ACC112 (cell line): ENCODE measurements at regions not wholly inside any gene's neighbourhood (a gene's known extent, or its start where the extent isn't known, plus 50 kb on each side); places are given as distances from the start of the nearest gene placed in this dataset.

Experiments used
- H2AFZ ChIP-seq: fragments of 200-600 bp; sonication (generic); one replicate; pipeline ENCODE4 v1.6.0; 2017; ENCODE audit warnings: antibody characterized with exemption, low read length; ENCODE audit not compliant: unreplicated experiment
- H3K27ac ChIP-seq: fragments of 200-600 bp; sonication (generic); 2 replicates; pipeline ENCODE4 v1.5.1; 2014; ENCODE audit warnings: low read depth, mild to moderate bottlenecking, antibody characterized with exemption, low read length, moderate library complexity
- H3K27me3 ChIP-seq: fragments of 200-600 bp; sonication (generic); 2 replicates; pipeline ENCODE4 v1.6.1; 2014; ENCODE audit warnings: mild to moderate bottlenecking, antibody characterized with exemption, low read length, moderate library complexity, mixed read lengths; ENCODE audit not compliant: insufficient read depth
- H3K36me3 ChIP-seq: fragments of 200-600 bp; sonication (generic); 2 replicates; pipeline ENCODE4 v1.6.1; 2016; ENCODE audit warnings: mild to moderate bottlenecking, antibody characterized with exemption, low read length, moderate library complexity, mixed read lengths; ENCODE audit not compliant: insufficient read depth
- H3K4me1 ChIP-seq: fragments of 200-600 bp; sonication (generic); one replicate; pipeline ENCODE4 v1.6.1; 2016; ENCODE audit warnings: low read length, mixed read lengths; ENCODE audit not compliant: insufficient read depth, unreplicated experiment, control insufficient read depth
- H3K4me3 ChIP-seq: fragments of 200-600 bp; sonication (generic); 2 replicates; pipeline ENCODE4 v1.5.1; 2014; ENCODE audit warnings: mild to moderate bottlenecking, low read depth, low read length
- H3K79me2 ChIP-seq: fragments of 200-600 bp; sonication (generic); one replicate; pipeline ENCODE4 v1.6.0; 2016; ENCODE audit warnings: low read length; ENCODE audit not compliant: control insufficient read depth, unreplicated experiment, insufficient read depth

DNA sequence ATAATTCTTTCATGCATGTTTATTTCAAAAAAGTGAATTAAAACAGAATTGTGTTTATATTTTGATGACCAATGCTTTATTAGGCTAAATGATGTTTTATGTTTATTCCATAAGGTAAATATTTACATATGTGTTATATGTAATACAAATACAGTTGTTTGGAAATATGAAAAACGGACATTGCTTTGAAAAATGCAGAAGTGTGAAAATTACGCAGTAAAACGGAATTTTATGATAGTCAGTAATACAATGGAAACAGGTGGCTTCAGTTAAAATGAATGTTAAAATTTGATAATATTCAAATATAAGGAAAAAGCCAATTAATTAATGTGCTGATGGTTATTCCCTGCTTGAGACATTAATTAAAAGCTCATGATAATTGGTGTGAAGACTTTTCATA, 1633.8 kb downstream of the MAT2B start:
- Histone ChIP-seq H3K27ac (no peak overlapping the region), H3K4me3 (no peak overlapping the region), H3K27me3 (no peaks in the 10 kb centered on the region), H2AFZ (no peak overlapping the region), H3K36me3 (no peaks in the 10 kb centered on the region), H3K79me2 (no peaks in the 10 kb centered on the region), H3K4me1 (peaks cover 3% of the 10 kb centered on the region)

DNA sequence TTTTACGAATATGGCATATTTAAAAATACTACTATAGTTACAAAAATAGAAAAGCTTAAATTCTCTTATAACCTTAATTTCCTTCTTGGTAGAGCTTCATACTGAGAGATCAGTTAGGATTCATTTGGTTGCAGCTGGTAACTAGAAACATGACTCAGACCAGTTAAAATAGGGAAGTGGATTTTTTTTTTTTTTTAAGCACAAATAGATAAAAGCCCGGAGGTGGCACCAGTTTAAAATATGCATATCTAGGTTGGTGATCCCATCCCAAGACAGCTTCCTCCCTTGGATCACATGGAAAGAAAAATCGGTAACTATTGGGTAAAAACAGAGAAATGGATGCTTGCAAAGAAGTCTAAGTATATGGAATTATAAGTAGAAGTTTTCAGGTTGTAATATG, 1634.3 kb downstream of the MAT2B start:
- H3K27me3 ChIP-seq, result no peaks in the 10 kb centered on the region
- H3K36me3 ChIP-seq, result no peaks in the 10 kb centered on the region
- H3K27ac ChIP-seq, result no peak overlapping the region
- H3K79me2 ChIP-seq, result no peaks in the 10 kb centered on the region
- no peak overlapping the region for H2AFZ ChIP-seq
- peaks cover 3% of the 10 kb centered on the region for H3K4me1 ChIP-seq
- H3K4me3 ChIP-seq, result no peak overlapping the region

DNA sequence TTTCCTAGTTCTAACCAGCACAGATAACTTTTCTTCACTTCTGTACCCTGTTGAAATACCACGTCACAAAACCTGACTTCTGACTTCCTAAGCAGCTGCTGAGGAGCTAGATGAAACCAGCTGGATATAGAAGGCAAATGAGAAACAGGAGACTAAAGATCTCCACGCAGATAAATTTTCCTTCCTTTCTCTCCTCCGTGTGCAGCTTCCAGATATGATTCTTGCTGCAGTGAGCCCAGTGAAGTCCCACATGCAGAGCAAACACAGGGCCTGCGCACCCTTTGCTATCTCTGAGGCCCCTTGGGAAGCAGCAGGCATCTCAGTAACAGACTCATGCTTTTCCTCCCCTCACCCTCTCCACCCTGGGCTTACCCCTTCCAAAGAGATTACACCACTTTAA, 1638.3 kb downstream of the MAT2B start:
- Histone ChIP-seq H3K27me3 (no peaks in the 10 kb centered on the region), H2AFZ (peak overlapping the region; percentile 67), H3K79me2 (no peaks in the 10 kb centered on the region), H3K36me3 (no peaks in the 10 kb centered on the region), H3K27ac (no peak overlapping the region), H3K4me1 (peaks cover 3% of the 10 kb centered on the region), H3K4me3 (no peak overlapping the region)

DNA sequence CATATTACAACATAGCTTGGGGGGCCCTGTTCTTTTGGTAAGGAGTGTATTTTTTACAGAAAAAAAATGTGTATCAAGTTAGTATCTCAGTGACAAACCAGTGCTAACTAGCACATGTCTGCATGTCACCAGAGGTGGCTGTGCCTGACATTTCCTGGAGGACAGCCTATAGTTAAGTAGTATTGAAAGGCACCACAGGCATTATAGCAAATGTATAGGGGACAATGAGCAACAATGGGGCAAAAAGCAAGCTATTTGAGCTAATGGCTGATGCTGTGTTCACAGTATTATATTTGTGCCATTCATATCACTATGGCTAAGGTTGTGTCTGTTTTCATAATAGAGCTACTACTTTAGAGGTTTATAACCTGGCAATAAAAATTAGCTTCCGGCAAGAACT, 1644.0 kb downstream of the MAT2B start:
- no peak overlapping the region for H3K4me3 ChIP-seq
- no peaks in the 10 kb centered on the region for H3K4me1 ChIP-seq
- H2AFZ ChIP-seq, result no peak overlapping the region
- H3K27me3 ChIP-seq, result no peaks in the 10 kb centered on the region
- H3K27ac ChIP-seq, result no peak overlapping the region
- no peaks in the 10 kb centered on the region for H3K36me3 ChIP-seq
- H3K79me2 ChIP-seq, result no peaks in the 10 kb centered on the region

DNA sequence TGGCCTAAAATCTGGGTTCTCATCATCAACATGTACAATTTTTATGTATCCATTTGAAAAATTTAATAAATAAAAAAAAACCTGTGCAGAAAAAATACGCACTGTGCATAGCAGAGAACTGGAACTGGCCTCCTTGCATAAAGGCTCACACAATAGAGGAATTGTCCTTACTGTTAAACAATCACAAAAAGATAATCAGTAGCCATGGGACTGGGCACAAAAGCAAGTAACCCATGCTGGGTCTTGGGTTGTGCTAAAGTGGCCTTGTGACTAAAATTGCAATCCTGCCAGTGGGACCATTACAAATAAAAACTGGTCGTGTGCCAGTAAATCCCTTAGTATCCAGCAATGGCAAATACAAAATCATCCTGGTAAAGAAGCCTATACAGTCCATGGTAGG, 1646.6 kb downstream of the MAT2B start:
- Histone ChIP-seq H3K4me1 (no peaks in the 10 kb centered on the region), H2AFZ (no peak overlapping the region), H3K36me3 (no peaks in the 10 kb centered on the region), H3K79me2 (no peaks in the 10 kb centered on the region), H3K27ac (no peak overlapping the region), H3K27me3 (no peaks in the 10 kb centered on the region), H3K4me3 (no peak overlapping the region)

DNA sequence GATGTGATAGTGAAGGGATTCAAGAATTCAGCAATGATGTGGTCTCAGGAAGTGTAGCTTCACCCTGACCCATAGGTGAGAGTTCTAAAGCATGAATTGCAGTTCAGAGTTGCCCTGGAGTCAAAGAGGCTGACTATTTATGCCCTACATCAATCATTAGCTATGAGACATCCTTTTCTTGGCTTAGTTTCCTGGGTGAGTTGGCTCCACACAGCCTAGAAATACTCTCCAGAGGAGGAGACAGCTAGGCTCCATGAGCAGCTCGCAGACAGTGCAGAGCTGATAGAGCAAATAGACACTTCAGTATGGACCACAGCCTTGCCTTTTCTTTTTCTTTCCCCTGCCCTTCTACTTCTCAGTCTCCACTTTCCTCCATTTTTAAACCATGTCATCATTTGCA, 1651.8 kb downstream of the MAT2B start:
- H3K27me3 ChIP-seq, result no peaks in the 10 kb centered on the region
- H2AFZ ChIP-seq, result no peak overlapping the region
- no peak overlapping the region for H3K4me3 ChIP-seq
- H3K79me2 ChIP-seq, result no peaks in the 10 kb centered on the region
- no peak overlapping the region for H3K27ac ChIP-seq
- H3K4me1 ChIP-seq, result no peaks in the 10 kb centered on the region
- no peaks in the 10 kb centered on the region for H3K36me3 ChIP-seq

DNA sequence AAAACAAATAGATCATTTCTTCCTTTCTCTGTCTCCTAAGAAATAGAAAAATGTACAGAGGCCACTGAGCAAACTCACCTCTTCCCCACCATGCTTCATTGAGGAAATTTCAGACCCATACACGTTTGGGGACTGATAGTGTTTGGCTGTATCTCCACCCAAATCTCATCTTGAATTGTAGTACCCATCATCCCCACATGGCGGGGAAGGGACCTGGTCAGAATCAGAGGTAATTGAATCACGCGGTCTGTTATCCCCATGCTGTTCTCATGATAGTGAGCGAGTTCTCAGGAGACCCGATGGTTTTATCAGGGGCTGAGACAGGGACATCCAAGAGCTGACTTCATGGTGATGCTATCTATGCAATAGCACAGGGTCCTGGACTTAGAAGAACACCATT, 1655.8 kb downstream of the MAT2B start:
- Histone ChIP-seq H3K36me3 (no peaks in the 10 kb centered on the region), H3K27me3 (no peaks in the 10 kb centered on the region), H2AFZ (no peak overlapping the region), H3K79me2 (no peaks in the 10 kb centered on the region), H3K4me1 (no peaks in the 10 kb centered on the region), H3K27ac (no peak overlapping the region), H3K4me3 (no peak overlapping the region)

DNA sequence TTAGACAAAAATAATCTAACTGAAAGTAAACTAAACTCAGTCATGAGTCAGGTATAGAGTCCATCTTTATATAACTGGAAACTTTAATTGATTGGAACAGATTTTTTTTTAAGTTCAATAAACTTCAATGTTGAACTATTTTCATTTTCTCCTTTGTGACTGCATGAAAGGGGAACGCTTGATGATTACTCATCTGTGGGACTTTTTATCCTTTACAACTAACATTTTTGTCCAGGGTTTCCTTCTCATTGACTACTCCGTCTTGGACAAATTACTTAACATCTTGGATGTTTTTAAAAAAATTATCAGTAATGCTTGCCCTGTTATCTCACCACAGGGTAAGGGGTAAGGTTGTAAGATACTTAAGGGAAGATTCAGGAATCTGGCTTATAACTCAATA, 1658.4 kb downstream of the MAT2B start:
- Histone ChIP-seq H3K27me3 (no peaks in the 10 kb centered on the region), H3K36me3 (no peaks in the 10 kb centered on the region), H2AFZ (no peak overlapping the region), H3K79me2 (no peaks in the 10 kb centered on the region), H3K4me1 (no peaks in the 10 kb centered on the region), H3K4me3 (no peak overlapping the region), H3K27ac (no peak overlapping the region)

DNA sequence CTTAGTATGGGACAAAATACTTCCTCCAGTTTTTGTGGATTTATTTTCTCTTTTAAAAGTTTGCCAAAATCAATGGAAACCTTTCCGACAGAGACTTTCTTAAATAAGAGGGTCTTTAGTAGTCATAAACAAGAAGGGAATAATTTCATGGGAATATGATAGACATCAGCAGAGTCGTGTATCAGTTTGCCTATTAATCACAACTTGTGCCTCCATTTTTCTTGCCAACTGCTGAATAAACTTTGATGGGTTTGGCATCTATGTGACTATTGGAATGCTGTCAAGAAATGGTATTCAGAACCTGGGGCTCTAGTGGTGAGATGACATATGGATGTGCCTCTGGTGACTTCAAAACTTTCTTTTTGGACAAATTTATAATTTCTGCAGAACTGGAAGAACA, 1668.2 kb downstream of the MAT2B start:
- Histone ChIP-seq H3K4me1 (no peaks in the 10 kb centered on the region), H2AFZ (no peak overlapping the region), H3K27ac (no peak overlapping the region), H3K36me3 (no peaks in the 10 kb centered on the region), H3K79me2 (no peaks in the 10 kb centered on the region), H3K4me3 (no peak overlapping the region), H3K27me3 (no peaks in the 10 kb centered on the region)

DNA sequence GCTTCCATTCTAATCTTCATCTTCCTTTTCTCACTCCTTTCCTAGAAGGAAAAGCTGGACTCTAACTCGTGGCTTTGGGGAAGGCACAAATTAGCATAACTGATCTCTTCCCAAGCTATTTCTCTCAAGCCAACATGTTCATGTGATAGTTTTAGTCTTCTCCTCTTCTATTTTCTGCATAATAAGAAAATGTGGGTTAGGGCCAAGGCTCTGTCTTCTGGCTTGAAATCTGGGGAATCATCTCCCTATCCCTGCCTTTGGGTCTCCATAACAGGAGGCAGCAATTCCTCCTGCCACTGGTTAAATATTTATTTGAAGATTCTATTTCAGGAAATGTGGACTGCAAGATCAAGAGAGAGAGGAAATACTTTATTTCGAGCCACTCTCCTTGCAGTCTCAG, 1669.6 kb downstream of the MAT2B start:
- Histone ChIP-seq H3K4me1 (no peaks in the 10 kb centered on the region), H3K4me3 (no peak overlapping the region), H3K79me2 (no peaks in the 10 kb centered on the region), H3K27me3 (no peaks in the 10 kb centered on the region), H3K27ac (no peak overlapping the region), H3K36me3 (no peaks in the 10 kb centered on the region), H2AFZ (no peak overlapping the region)

DNA sequence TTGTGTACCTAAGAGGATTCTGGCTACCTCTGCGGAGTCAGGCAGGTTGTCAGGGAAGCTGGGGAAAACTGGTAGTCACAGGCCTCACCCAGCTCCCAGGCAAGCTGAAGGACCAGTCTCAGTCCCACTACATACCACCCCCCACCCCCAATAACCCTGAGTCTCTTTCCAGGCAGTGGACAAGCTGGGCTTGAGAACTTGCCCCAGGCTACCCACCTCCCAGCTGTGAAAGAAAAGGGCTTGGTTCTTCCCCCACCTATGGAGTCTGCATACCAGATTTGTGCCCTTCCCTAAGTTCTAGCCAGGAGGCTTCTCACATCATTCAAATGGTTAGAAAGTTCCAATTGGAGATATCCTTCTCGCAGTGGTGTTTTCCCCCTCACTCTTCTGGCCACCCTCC, 1678.8 kb downstream of the MAT2B start:
- Histone ChIP-seq H3K36me3 (no peaks in the 10 kb centered on the region), H3K4me1 (no peaks in the 10 kb centered on the region), H3K27me3 (no peaks in the 10 kb centered on the region), H3K27ac (no peak overlapping the region), H2AFZ (no peak overlapping the region), H3K79me2 (no peaks in the 10 kb centered on the region), H3K4me3 (no peak overlapping the region)

DNA sequence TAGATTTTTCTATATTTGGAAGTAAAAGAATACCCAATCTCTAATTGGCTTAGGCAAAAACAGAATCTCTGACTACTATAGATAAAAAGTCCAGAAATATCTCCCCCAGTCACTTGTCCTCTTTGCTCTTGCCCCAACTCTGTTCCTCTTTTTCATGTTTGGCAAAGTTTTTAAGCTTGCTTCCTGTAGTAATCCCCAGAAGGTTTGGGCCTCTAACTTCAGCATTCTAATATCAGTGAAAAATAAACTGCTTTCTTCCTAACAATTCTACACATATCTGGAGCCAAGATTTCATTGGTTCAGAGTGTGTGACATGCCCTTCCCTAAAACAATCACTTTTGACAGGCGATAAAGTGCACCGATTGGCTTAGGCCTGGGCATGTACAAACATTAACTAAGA, 1680.3 kb downstream of the MAT2B start:
- Histone ChIP-seq H3K79me2 (no peaks in the 10 kb centered on the region), H3K27me3 (no peaks in the 10 kb centered on the region), H3K27ac (no peak overlapping the region), H2AFZ (no peak overlapping the region), H3K4me1 (no peaks in the 10 kb centered on the region), H3K36me3 (no peaks in the 10 kb centered on the region), H3K4me3 (no peak overlapping the region)
